Eye (tissue), 1 donor: ENCODE measurements at regions not wholly inside any gene's neighbourhood (a gene's known extent, or its start where the extent isn't known, plus 50 kb on each side); places are given as distances from the start of the nearest gene placed in this dataset.

Experiments used
- DNase-seq: peaks from one replicate; pipeline ENCODE4 v3.0.0-alpha.2; 2015

DNA sequence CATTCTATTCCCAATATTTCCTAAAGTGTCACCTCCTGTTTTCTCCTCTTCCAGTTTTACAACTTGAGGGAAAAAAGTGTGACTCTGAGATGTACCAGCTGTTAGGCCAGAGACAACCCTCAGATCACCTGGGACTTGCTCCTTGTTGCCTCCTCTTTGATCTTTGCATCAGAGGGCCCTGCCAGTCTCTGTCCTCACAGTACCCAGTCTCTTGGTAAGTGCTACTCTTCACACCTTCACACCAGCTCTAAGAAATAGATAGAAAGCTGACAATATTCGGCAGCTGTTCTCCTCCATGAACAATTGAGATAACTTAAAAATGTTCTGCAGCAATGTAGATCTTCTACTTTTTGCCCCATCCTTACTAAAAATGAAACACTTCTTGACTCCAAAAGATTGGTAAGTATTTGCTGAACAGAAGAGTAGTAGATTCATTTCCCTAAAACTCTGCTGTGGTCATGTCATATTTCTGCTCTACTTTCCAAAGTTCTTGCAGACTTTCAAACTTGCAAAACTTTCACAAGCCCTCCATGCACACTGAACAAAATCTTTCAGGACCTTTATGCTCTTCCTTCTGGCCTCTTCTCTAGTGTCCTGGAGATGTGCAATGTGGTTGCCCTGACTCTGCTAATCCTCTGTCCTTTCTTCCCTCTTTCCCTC lies 188.6 kb downstream of the SNX18 start:
- no peak for DNase-seq

DNA sequence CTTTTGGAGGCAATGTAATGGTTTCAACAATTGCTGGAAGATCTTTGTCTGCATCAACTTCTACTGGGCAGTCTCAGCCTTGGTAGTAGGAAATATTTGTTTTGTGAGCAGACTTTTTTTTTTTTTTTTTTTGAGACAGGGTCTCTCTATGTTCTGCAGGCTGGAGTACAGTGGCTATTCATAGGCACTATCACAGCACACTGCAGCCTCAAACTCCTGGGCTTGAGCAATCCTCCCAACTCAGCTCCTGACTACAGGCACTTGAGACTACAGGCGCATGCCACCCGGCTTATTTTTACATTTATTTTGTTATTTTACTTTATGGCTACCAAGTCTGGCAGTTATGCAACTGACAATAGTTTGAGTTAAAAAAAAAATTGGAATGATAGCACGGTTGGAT lies 187.3 kb downstream of the SNX18 start:
- no peak for DNase-seq

DNA sequence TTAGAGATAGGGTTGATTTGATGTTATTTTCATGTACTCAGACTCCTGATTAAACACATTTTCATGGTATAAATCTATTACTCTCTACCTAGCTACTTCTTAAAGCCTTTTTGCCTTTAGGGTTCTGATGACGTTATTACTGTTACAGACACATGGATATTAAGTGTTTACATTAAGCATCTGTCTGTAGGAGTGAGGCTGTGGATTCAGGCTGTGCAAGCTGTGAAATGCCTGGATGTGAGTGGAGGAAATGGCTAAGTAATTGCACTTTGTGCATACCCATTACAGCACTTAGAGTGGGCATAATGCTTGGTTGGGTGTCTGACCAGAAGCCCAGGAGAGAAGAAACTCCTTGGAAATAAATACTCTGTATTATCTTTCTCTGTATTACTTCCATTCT lies 186.8 kb downstream of the SNX18 start:
- no peak for DNase-seq

DNA sequence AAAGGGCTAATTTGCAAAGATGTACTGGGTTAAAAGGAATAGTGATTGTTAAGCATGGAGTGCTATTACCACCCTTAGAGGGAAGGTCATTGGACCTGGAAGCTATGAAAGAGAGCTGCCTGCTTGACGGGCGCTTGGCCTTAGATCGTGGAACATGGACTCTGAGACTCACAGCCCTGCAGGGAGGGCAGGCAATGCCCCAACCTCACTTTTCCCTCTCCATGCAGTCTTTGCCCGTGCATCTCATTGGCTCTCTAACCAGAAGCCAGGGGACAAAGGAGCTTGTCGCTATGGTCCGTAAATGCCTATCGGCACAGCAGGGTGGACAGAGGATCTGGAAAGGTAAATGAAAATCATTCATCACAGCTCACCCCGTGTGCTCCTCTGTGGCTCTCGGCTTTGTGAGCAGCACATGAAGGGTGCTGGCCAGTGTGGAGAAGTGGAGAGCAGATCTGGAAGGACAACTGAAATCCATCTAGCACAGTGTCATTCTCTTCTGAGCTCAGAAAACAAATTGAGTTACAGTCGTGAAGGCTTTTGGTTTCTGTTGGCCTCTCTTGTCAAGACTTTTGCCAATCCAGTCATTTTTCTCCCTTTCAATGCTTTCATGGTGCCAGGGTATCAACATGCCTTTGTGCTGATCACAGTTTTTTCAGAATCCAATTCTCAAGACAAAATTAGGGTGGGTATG lies 186.2 kb downstream of the SNX18 start:
- DNase-seq, result peak; percentile 38

DNA sequence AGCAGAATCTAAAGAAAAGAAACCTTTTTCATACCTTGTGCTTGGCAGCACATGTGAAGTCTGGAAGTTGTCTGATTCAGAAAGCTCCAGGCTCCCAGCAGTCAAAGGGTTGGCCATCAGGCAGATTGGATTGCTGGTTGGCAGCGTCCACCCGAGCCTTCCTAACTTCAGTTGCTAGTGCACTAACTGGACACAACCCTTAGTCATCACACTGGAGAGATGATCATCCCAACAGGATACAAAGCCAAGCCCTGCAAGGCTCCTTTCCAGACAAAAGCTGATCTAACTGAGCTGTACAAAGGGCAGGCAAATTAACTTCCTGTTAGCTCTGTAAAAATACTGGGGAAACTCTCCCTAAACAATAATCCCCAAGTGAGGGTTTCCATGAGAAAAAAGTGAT lies 185.6 kb downstream of the SNX18 start:
- DNase-seq, result peak; percentile 50

DNA sequence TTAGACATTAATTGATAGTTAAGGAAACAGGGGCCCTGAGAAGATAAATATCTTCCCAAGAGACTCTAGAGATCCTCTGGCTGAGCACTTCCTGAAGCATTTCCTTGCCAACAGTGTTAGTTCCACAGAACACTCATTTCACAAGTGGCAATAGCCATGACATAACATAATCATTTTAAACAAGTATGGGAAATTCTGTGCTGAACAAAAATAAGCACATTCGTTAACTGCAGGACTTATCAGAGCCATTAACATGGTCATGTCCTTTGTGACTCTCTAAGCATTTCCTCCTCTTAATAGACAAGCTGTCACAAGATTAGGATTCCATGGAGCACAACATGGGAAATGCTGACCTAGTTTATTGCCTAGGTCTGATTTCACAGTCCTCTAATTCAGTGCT lies 184.9 kb downstream of the SNX18 start:
- peak; percentile 27 for DNase-seq

DNA sequence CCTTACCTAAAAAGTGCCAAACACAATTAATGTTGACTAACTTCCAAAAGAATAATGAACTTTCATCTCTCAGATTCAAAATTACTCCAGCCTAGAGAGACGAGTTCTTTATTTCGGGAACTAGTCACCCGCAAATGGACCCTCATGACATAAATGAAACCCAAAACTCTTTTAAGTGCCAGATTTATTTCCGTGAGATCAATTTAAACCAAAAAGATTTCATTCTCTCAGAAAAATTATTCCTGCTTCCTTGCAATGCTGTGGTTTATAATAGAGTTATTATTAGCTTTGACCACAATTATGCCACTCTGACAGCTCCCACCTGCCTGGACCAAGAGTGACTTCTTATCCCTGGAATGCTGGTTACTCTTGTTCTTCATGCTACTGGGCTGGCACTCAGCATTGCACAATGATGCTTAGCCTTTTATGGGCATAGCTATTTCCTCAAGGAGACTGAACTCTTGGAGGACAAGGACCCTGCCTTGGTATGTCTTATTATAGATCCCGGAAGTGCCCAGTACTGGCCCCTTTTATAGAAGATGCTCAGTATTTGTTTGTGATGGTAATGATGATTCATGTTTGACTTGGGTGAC lies 183.5 kb downstream of the SNX18 start:
- DNase-seq, result peak; percentile 60

DNA sequence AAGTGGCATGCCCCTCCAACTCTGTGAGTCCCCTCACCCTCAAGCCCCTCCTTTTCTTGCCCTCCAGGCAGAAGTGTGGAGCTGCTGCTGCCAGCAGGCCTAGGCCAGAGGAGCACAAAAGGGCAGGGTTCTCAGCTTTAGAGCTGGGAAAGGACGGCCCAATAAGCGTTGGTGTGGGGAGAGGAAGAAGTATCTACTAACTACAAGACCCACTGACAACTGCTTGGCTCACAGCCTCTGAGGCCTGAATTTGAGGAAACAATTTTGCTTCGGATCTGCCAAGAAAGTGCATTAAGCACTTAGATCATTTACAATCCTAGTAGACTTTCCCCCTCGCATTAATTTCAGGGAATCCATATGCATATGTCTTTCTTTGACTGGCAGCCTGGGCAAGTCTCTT lies 179.4 kb downstream of the SNX18 start:
- DNase-seq, result peak; percentile 45

DNA sequence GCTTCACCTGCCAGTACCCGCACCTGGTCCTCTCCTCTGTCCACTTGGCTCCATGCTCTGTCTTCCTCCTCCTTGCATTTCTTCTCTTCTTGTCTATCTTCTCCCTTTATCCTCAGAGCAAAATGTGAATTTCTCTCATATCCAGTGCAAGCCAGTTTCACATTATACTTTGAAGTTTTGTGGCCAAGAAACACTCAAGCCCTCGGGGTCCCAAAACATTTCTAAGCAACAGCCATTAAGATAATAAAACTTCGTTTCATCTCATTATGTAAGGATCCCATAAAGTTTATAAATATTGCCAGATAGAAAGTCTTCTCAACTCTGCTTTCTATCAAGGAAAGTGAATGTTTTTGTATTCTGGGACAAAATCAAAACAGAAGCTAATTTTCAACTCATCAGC lies 178.8 kb downstream of the SNX18 start:
- no peak for DNase-seq

DNA sequence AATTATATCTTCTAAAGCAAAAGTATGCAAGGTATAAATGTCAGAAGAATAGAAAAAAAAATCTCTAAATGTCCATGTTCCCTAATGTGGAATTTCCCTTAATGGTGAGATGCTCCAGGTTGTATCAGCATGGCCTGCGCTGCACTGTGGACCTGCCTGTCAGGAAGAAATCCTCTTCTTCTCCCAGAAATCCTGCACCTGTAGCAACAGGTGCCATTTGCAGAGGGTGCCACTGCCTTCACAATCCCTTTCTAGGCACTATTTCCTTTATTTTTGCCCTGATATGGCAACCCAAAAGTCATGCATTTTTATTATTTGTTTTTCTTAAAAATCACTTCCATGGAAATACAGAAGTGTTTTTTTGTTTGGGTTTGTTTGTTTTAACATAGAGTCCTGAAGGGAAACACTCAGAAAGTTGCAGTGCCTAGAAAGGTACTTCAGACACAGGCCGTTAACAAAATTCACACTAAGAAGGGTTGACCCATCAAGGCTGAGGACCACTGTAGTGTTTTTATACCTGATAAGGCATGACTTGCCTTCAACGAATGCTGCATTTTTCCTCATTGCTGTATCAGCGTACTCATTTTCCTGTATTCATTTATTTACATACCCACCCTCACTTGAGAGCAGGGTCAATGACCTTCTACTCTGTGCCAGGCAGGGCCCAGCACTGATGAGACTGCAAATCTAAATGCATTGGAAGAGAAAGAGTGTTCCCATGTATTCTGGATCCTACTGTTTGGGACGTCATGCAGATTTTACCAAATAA lies 177.8 kb downstream of the SNX18 start:
- DNase-seq, result no peak

DNA sequence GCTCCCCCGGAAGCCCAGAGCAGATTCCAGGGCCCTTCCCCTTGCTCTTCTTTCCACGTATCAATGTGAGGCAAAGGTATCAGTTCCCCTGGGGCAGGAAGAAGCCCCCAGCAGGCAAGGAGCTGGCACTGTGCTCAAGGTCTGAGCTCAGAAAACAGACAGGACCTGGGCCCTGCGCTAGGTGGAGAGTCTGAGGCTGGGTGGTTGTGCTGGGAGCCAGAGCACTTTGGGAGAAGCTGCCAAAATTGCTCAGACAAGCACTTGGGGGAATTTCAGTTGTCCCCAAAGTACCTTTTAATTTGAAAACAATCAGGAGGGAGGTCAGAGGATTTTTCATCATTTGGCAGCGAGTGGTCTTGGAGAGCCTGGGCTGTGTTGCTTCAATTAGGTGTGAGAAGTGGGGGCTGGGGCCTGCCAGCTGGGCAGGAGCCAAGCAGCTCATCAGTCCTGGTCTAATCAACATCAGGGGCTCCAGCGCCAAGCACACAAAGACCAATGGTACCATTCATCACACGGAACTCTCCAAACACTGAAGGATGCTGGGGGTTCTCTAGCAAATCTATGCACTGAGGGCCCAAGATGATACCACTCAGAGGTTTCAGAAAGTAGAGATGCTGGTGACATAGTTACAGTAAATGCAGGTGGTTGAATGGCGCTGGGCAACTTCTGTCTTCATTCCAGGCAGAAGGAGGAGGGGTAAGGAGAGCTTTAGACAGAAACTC lies 176.5 kb downstream of the SNX18 start:
- DNase-seq, result peak; percentile 51

DNA sequence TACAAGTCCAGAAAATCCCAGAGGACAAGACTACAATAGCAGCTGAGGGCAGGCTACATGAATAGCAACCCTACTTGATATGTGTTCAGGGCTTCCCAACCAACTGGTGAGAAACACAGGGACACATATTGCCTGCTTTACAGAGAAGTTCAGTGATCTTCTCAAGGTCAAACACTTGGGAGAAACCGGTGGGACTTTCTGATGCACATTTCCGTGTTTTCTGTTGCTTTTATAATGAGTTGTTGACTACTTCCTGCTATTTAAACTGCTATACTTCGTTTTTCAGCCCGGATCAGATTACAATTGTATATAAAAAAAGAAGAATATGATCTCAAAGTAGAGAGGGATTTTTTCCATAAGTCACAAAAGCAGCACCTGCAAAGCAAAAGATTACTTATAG lies 175.1 kb downstream of the SNX18 start:
- DNase-seq, result no peak

DNA sequence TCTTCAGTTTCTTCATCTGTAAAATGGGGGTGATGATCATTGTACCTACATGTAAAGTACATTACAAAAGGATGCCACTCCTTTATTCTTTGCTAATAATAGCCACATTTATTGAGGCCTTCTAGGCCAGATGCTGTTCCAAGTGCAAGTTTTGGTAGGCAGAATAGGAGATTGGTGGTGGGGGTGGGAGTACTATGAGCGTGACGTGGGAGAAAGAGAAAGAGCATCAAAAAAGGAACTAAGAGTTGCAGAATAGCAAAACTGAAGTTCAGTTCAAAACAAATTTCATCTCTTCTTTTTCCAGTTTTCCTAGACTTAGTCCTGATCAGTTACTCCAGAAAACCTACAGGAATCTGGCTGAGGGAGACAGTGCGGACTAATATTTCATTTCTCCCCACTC lies 174.1 kb downstream of the SNX18 start:
- DNase-seq, result no peak

DNA sequence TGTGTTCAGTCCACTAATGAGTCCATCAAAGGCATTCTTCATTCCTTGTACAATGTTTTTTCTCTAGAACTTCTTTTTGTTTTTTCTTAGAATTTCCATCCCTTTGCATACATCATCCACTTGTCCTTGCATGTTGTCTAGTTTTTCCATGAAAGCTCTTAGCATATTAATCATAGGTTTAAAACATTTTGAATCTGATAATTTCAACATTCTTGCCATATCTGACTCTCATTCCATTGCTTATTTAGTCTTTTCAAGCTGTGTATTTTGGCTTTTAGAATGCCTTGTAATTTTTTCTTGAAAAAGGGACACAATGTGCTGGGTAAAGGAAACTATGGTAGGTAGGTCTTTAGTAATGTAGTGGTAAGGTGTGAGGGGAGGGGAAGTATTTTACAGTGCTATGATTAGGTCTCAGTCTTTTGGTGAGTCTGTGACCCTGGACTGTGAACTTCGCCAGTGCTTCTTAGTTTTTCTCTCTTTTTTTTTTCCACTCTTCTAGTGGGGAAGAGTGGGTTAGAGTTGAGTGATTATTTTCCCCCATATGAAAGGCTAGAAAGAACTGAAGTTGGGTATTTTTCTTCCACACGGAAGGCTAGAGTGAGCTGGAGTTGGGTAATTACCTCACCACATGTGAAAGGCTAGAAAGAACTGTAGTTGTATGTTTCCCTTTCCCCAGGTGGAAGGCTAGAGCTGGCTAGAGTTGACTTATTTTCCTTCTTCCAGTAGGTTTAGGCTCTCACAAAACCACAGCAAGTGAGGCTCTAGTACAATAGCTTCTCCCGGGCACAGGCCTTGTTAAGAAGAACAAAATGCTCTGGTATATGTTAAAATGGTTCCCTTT lies 172.1 kb downstream of the SNX18 start:
- DNase-seq, result no peak

DNA sequence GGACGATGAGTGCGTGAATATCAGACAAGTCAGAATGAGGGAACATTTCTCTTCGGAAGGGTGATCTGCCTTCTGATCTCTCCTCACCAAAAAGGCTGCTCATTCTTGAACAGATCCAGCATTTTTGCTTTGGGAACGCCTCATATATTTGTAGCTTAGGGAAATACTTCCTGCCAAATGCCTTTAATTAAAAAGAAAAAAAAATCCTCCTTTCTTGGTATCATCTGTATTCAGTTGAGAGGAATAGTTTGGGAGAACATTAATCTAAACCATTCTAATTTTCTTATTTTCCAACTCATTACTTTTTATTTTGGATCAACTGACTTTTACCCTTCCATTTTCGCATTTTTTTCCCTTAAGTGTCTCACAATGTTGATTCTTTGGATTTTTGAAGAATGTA lies 163.4 kb downstream of the SNX18 start:
- DNase-seq, result no peak

DNA sequence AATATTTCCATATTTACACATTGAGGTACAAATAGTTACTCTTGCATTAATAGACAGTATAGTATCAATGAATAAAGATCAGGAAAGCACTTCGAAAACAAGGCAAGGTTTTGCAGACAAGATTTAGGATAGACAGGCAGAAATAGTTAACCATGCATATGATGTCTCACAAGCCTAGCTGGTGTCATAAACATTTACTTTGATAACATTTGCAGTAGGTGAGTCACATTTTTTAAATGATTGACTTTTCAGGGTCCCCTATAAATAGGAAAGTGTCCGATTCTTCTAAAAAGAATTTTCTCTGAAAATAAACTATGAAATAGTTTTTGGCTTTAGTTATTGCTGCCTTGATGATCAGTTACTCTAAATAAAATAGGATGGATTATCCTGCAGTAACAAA lies 162.1 kb downstream of the SNX18 start:
- DNase-seq, result no peak

DNA sequence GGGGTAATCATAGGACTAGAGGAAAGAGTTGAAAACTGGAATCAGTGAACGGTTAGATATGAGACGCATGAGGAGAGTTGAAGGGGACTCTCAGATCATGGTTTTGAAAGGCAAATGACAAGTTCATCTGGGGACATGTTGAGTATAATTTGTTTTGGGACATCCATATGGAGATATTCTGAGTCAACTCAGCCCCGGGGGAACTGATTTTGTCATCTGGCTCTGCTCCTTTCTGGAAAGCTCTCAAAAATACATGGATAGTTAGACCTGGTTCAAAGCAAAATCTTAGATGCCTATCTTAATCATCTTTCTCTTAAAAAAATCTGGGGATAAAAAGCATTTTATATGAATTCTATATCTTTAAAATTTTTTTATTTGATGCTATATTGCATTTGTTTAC lies 161.2 kb downstream of the SNX18 start:
- no peak for DNase-seq

DNA sequence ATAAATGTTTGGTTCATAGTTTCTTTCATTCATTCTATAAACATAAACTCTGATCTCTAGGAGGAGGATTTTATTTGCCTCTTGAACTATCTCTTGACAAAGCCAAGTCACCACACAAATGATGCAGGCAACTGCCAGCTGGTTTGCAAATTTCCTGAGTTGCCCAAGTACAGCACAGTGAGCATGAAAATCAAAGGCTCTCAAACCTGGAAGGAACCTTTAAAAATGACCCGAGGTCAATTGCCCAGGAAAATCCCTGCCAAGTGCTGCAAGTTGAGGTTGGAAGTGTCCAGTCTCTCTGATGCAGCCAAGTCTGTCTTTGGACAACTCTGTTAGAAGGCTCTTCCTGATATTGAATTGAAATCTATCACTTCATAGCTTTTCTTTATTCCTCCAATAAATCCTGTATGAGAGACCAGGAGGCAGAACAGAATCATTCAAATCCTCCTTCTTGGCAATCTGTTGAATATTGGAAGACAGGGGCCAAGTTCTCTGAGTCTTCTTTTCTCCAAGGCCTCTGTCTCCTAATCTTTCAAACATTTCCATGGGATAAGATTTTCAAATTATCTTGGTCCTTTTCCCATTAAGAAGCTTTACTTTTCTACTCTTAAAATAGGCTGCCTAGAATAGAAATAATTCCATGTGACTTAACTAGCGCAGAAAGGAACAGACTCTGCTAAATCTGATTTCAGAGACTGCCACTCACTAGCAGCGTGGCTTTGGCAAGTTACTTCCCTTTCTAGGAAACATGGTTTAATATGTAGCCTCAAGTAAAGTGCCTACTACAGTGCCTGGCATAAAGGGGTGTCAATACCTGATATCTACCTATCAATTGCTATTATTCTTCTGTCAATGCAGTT lies 159.2 kb downstream of the SNX18 start:
- DNase-seq, result no peak

DNA sequence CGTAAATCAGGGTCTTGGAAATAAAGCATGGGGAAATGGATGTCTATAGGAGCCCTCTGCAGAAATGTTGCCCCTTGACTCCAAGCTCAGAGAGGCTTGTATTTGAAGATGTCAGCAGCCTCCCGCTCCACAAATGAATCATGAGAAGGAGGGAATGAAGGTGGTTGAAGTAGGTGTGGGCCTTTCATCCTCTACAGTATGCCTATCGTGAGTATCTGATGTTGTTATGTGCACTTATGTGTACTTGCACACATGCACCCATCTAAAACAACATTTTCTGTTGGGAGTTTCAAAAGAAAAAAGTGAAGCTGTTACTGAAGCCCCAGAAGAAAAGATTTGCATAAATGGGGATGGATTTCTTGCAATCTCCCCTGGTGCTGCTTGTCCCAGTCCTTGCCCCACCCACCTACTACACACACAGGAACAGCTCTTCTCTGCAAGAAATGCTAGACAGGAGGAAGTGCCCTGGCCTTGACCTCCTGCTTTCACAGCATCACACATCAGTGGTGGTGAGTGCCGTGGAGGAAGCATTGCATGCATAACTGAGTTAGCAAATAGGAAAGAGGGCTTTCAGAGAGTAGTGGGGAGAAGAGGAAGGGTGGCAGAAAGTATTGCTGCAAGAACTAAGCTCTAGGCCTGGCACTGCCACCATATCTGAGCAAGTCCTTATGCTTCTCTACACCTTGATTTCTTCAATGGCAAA lies 156.1 kb downstream of the SNX18 start:
- DNase-seq, result no peak

DNA sequence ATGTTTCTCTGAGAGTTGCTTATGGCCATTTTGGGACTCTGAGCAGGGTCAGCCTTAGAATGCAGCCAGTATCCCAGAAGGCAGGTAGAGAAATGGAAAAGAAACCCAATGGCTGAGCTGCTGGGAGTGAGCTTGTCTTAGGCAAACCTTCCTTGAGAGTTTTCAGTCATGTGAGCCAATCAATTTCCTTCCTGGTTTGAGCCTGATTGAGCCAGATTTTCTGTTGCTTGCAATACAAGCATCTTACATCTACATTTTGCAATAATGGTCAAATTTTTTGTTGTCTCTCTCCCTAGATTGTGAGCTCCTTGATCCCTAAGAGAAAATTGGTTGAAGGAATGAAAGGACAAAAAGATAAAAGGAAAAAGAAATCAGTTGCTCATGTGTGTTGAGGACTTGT lies 155.3 kb downstream of the SNX18 start:
- DNase-seq, result no peak
